Glutamatergic neuron (in vitro differentiated cells): ENCODE measurements at regions not wholly inside any gene's neighbourhood (a gene's known extent, or its start where the extent isn't known, plus 50 kb on each side); places are given as distances from the start of the nearest gene placed in this dataset.
A peak's percentile ranks its signal among the peaks of the same experiment; 100 is the strongest.

Source experiments
- DNase-seq: peaks from one replicate; pipeline ENCODE4 v3.0.0; 2022
- H3K27ac Mint-ChIP-seq: one replicate; pipeline ENCODE4 v1.8.0; 2020; ENCODE audit warnings: mild to moderate bottlenecking, mixed read lengths, inconsistent platforms; ENCODE audit not compliant: unreplicated experiment
- H3K27me3 Mint-ChIP-seq: one replicate; pipeline ENCODE4 v1.8.0; 2020; ENCODE audit warnings: mild to moderate bottlenecking, moderate library complexity, mixed read lengths, inconsistent platforms; ENCODE audit not compliant: unreplicated experiment
- H3K36me3 Mint-ChIP-seq: one replicate; pipeline ENCODE4 v1.8.0; 2020; ENCODE audit warnings: mild to moderate bottlenecking, mixed read lengths, inconsistent platforms; ENCODE audit not compliant: unreplicated experiment
- H3K4me1 Mint-ChIP-seq: one replicate; pipeline ENCODE4 v1.8.0; 2020; ENCODE audit warnings: mild to moderate bottlenecking, low read depth, mixed read lengths, inconsistent platforms; ENCODE audit not compliant: unreplicated experiment
- H3K4me3 Mint-ChIP-seq: one replicate; pipeline ENCODE4 v1.8.0; 2020; ENCODE audit warnings: mild to moderate bottlenecking, mixed read lengths, inconsistent platforms; ENCODE audit not compliant: unreplicated experiment
- H3K9me3 Mint-ChIP-seq: one replicate; pipeline ENCODE4 v1.8.0; 2020; ENCODE audit warnings: mild to moderate bottlenecking, moderate library complexity, mixed read lengths, inconsistent platforms; ENCODE audit not compliant: unreplicated experiment
- TF ChIP-seq, protein P1 (sequence below): fragments of 200-600 bp; sonication (generic); IDR thresholded peaks from one replicate; pipeline ENCODE4 v1.5.0; 2021; ENCODE audit not compliant: partially characterized antibody, unreplicated experiment

DNA sequence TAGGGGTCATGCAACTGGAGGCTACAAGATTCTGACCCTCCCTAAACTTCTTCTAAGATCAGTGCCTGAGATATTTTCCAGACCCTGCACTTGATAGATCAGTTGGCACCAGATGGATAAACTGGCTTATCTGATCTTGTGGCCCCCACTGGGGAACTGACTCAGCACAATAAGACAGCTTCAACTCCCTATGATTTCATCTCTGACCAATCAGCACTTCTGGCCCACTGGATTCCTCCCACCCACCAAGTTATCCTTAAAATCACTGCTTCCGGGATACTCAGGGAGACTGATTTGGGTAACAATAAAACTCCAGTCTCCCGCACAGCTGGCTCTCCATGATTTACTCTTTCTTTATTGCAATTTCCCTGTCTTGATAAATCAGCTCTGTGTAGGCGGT, 2180.4 kb upstream of the WWC1 start:
- DNase-seq: no peak
- TF ChIP-seq, protein P1, sequence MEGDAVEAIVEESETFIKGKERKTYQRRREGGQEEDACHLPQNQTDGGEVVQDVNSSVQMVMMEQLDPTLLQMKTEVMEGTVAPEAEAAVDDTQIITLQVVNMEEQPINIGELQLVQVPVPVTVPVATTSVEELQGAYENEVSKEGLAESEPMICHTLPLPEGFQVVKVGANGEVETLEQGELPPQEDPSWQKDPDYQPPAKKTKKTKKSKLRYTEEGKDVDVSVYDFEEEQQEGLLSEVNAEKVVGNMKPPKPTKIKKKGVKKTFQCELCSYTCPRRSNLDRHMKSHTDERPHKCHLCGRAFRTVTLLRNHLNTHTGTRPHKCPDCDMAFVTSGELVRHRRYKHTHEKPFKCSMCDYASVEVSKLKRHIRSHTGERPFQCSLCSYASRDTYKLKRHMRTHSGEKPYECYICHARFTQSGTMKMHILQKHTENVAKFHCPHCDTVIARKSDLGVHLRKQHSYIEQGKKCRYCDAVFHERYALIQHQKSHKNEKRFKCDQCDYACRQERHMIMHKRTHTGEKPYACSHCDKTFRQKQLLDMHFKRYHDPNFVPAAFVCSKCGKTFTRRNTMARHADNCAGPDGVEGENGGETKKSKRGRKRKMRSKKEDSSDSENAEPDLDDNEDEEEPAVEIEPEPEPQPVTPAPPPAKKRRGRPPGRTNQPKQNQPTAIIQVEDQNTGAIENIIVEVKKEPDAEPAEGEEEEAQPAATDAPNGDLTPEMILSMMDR: no peak
- Mint-ChIP-seq H3K4me1 (no peaks in the 10 kb centered on the region), H3K27me3 (no peaks in the 10 kb centered on the region), H3K27ac (no peak overlapping the region), H3K9me3 (no peaks in the 10 kb centered on the region), H3K36me3 (no peaks in the 10 kb centered on the region), H3K4me3 (no peak overlapping the region)

DNA sequence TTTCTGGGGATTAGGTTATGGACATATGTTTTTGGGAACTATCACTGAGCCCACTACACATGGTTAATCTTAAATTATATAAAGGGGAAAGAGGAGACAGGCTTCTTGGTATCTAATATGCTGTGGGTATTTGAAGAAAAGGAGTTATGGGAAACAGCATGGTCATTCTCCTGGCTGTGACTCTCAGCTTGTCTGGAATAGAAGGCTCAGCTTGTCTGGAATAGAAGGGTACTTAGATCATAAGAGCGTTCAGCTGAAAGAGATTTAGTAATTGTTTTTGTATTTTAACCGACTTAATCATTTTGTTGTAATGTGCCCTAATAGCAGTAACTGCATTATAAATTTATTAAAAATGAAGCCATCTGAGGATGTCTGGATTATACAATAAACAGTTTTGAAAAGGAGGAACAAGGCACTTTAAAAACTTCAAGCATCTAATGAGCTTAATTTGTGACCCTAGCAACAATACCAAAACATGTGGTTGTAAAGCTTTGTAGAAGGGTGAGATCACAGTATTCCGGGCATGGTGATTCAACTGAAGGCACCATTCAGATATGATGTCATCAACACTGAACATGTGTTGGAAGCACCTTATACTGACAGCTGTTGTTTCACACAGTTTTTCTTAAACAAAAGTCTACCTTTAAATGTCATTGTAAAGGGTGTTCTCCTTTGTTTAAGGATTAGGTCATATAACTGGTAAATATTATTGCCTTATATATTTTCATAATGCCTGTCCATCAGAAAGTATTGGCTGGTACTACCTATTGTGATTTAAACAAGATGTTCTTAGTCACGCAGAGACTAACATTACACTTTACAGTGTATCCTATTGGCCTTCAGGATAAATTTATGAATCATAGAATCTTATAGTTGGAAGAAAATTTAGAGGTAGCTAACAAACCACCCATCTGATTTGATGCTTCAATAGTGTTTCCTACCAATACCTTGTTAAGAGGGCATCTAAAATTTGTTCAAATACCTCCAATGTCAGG, 2174.1 kb upstream of the WWC1 start:
- Mint-ChIP-seq H3K4me3 (no peak overlapping the region), H3K36me3 (no peaks in the 10 kb centered on the region), H3K27ac (no peak overlapping the region), H3K4me1 (no peaks in the 10 kb centered on the region), H3K27me3 (no peaks in the 10 kb centered on the region), H3K9me3 (no peaks in the 10 kb centered on the region)
- TF ChIP-seq, protein P1: no peak
- DNase-seq: no peak

DNA sequence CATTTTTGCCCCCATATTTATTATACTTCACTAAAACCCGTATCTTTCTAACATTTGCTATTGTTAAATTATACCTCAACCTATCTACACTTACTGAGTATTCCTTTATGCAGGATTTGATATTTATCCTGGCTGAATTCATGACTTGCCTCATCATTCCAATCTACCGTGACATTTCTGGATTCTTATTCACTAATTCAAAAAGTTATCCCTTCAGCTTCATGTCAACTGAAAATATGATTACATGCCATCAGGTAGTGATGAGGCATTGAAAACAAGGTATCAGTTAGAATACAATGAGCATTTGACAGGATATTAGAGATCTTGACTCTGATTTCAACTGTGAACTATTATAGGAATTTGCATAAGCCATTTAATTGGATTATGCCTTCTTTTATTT, 2171.9 kb upstream of the WWC1 start:
- Mint-ChIP-seq H3K9me3 (no peaks in the 10 kb centered on the region), H3K4me3 (no peak overlapping the region), H3K27me3 (no peaks in the 10 kb centered on the region), H3K36me3 (no peaks in the 10 kb centered on the region), H3K27ac (no peak overlapping the region), H3K4me1 (peaks cover 8% of the 10 kb centered on the region)
- TF ChIP-seq, protein P1: no peak
- DNase-seq: no peak

DNA sequence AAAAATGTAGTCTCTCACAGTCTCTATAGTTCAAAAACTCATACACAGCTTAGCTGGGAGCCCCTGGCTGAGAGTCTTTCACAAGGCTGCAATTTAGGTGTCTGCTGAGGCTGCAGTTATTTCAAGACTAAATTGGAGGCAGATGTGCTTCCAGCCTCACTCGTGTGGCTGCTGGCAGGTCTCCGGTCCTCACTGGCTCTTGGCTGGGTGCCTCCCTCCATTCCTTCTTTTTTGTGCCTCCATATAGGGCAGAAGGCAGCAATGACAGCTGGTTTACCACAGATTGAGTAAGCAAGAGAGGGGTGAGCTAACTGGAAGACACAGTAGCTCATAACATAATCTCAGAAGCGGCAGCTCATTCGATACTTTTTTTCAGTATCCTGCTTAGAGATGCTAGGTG, 2167.7 kb upstream of the WWC1 start:
- no peaks in the 10 kb centered on the region for H3K9me3 Mint-ChIP-seq
- DNase-seq: peak; percentile 50
- TF ChIP-seq, protein P1: no peak
- H3K4me3 Mint-ChIP-seq: no peak overlapping the region
- no peaks in the 10 kb centered on the region for H3K27me3 Mint-ChIP-seq
- peaks cover 13% of the 10 kb centered on the region for H3K4me1 Mint-ChIP-seq
- H3K36me3 Mint-ChIP-seq: no peaks in the 10 kb centered on the region
- H3K27ac Mint-ChIP-seq: peak overlapping the region; percentile 54
